ENCODE measurements at regions not wholly inside any gene's neighbourhood (a gene's known extent, or its start where the extent isn't known, plus 50 kb on each side); places are given as distances from the start of the nearest gene placed in this dataset.

DNA sequence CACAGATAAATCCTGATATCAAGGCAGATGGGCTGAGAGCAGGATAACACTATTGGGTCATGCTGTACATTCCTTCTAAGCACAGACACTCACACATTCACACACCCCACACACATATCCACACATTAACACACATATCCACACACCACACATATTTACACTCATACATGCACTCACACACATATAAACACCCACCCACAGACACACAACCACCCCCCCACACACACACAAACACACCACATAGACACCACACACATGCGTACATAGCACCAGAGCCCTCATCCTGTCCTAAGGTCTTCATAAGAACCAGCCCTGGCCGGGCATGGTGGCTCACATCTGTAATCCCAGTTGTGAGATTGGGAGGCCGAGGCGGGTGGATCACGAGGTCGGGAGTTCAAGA, 322.3 kb upstream of the ADCY2 start:
- TF ChIP-seq, protein P1, sequence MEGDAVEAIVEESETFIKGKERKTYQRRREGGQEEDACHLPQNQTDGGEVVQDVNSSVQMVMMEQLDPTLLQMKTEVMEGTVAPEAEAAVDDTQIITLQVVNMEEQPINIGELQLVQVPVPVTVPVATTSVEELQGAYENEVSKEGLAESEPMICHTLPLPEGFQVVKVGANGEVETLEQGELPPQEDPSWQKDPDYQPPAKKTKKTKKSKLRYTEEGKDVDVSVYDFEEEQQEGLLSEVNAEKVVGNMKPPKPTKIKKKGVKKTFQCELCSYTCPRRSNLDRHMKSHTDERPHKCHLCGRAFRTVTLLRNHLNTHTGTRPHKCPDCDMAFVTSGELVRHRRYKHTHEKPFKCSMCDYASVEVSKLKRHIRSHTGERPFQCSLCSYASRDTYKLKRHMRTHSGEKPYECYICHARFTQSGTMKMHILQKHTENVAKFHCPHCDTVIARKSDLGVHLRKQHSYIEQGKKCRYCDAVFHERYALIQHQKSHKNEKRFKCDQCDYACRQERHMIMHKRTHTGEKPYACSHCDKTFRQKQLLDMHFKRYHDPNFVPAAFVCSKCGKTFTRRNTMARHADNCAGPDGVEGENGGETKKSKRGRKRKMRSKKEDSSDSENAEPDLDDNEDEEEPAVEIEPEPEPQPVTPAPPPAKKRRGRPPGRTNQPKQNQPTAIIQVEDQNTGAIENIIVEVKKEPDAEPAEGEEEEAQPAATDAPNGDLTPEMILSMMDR (IDR thresholded peaks at IDR 0.05) = no peak
- TF ChIP-seq EZH2 (IDR thresholded peaks at IDR 0.05; ENCODE audit: borderline replicate concordance, insufficient read depth, low read depth, low read length, poor library complexity, severe bottlenecking) = no peak
- Histone ChIP-seq H2AFZ (ENCODE audit: insufficient read depth, low read depth, low read length, poor library complexity, severe bottlenecking) (no peak overlapping the region), H3K4me1 (ENCODE audit: control insufficient read depth in 2 of 2, insufficient read depth in 2 of 2, low read length in 2 of 2) (no peaks in the 10 kb centered on the region), H3K9ac (ENCODE audit: low read length) (no peak overlapping the region), H3K9me3 (ENCODE audit: control extremely low read depth in 1 of 3, control insufficient read depth in 2 of 3, insufficient read depth in 1 of 3, low read length in 2 of 3) (peaks cover 0 to under 1% (median 0%) of the 10 kb centered on the region in 3 donors), H4K20me1 (ENCODE audit: control insufficient read depth, insufficient read depth, low read length, poor library complexity, severe bottlenecking) (no peaks in the 10 kb centered on the region), H3K79me2 (ENCODE audit: control insufficient read depth, insufficient read depth, low read length) (no peaks in the 10 kb centered on the region), H3K4me2 (replicated peaks; ENCODE audit: low read depth, low read length, poor library complexity, severe bottlenecking) (no peak overlapping the region), H3K27ac (ENCODE audit: low read length in 2 of 2) (no peak overlapping the region), H3K36me3 (replicated peaks in 1 of 2; ENCODE audit: control extremely low read depth in 1 of 2, control insufficient read depth in 1 of 2, extremely low read depth in 1 of 2, insufficient read depth in 2 of 2, low read length in 1 of 2) (no peaks in the 10 kb centered on the region), H3K27me3 (replicated peaks in 1 of 4; ENCODE audit: control extremely low read depth in 1 of 4, control insufficient read depth in 3 of 4, insufficient read depth in 4 of 4, low read length in 3 of 4) (no peaks in the 10 kb centered on the region), H3K4me3 (ENCODE audit: control extremely low read depth in 1 of 5, extremely low read depth in 1 of 5, insufficient read depth in 1 of 5, low read depth in 2 of 5, low read length in 4 of 5) (no peak overlapping the region)
- WGBS (ENCODE audit: insufficient coverage) = 92% methylated on average over 4 of the region's 6 CpGs
- H3K27me3 Mint-ChIP-seq = no peaks in the 10 kb centered on the region
- no peak overlapping the region for H3K4me3 Mint-ChIP-seq
- DNase-seq (no peak), ATAC-seq (ENCODE audit: low read depth) (no peak)
- ChIA-PET CTCF (no interaction called here), POLR2A (no interaction called here)
- no peaks in the 10 kb centered on the region for H3K4me1 Mint-ChIP-seq
- no peak overlapping the region for H3K27ac Mint-ChIP-seq
- intact Hi-C loops (cut with micrococcal nuclease) = no loop called here
- H3K9me3 Mint-ChIP-seq (ENCODE audit: insufficient read depth) = peaks cover 3% of the 10 kb centered on the region

DNA sequence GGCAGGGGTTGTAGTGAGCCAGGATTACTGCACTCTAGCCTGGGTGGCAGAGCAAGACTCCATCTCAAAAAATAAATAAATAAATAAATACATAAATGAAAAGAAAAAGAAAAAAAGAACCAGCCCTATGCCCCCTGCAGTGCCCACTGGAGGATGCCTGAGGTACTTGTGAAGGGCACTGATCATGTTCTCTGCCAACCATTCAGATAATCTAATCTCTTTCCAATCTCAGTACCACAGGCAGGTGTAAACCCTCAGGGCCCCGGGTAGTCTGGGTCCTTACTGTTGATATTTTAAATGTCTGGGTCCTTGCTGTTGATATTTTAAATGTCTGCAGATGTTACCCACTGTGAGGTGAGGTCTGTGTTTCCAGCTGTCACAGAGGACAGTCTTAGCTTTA, 321.8 kb upstream of the ADCY2 start:
- no peaks in the 10 kb centered on the region for H3K4me1 Mint-ChIP-seq

More for the DNA sequence above, 321.8 kb upstream of the ADCY2 start:
- Histone ChIP-seq H3K4me1 (ENCODE audit: control insufficient read depth in 2 of 2, insufficient read depth in 2 of 2, low read length in 2 of 2) (no peaks in the 10 kb centered on the region), H3K9me3 (ENCODE audit: control extremely low read depth in 1 of 3, control insufficient read depth in 2 of 3, insufficient read depth in 1 of 3, low read length in 2 of 3) (peaks cover 0 to 3% (median 0%) of the 10 kb centered on the region in 3 donors), H2AFZ (ENCODE audit: insufficient read depth, low read depth, low read length, poor library complexity, severe bottlenecking) (no peak overlapping the region), H3K36me3 (replicated peaks in 1 of 2; ENCODE audit: control extremely low read depth in 1 of 2, control insufficient read depth in 1 of 2, extremely low read depth in 1 of 2, insufficient read depth in 2 of 2, low read length in 1 of 2) (no peaks in the 10 kb centered on the region), H4K20me1 (ENCODE audit: control insufficient read depth, insufficient read depth, low read length, poor library complexity, severe bottlenecking) (no peaks in the 10 kb centered on the region), H3K27ac (ENCODE audit: low read length in 2 of 2) (no peak overlapping the region), H3K27me3 (replicated peaks in 1 of 4; ENCODE audit: control extremely low read depth in 1 of 4, control insufficient read depth in 3 of 4, insufficient read depth in 4 of 4, low read length in 3 of 4) (no peaks in the 10 kb centered on the region), H3K79me2 (ENCODE audit: control insufficient read depth, insufficient read depth, low read length) (no peaks in the 10 kb centered on the region), H3K4me3 (ENCODE audit: control extremely low read depth in 1 of 5, extremely low read depth in 1 of 5, insufficient read depth in 1 of 5, low read depth in 2 of 5, low read length in 4 of 5) (no peak overlapping the region), H3K4me2 (replicated peaks; ENCODE audit: low read depth, low read length, poor library complexity, severe bottlenecking) (no peak overlapping the region), H3K9ac (ENCODE audit: low read length) (no peak overlapping the region)
- ChIA-PET POLR2A (no interaction called here), CTCF (no interaction called here)
- no peaks in the 10 kb centered on the region for H3K27me3 Mint-ChIP-seq
- DNase-seq (no peak), ATAC-seq (ENCODE audit: low read depth) (no peak)
- TF ChIP-seq, protein P1 (IDR thresholded peaks at IDR 0.05) = no peak
- TF ChIP-seq EZH2 (IDR thresholded peaks at IDR 0.05; ENCODE audit: borderline replicate concordance, insufficient read depth, low read depth, low read length, poor library complexity, severe bottlenecking) = no peak
- intact Hi-C loops (cut with micrococcal nuclease) = no loop called here
- no peak overlapping the region for H3K27ac Mint-ChIP-seq
- no CpG with 5 or more reads among the region's 1 CpG for whole genome bisulfite sequencing (ENCODE audit: insufficient coverage)
- H3K9me3 Mint-ChIP-seq (ENCODE audit: insufficient read depth) = peaks cover 3% of the 10 kb centered on the region
- H3K4me3 Mint-ChIP-seq = no peak overlapping the region
